ENCODE measurements at regions not wholly inside any gene's neighbourhood (a gene's known extent, or its start where the extent isn't known, plus 50 kb on each side); places are given as distances from the start of the nearest gene placed in this dataset.

GRCh38 chr9:13963005-13963653, 350.8 kb downstream of the NFIB start:
- H3K79me1 ChIP-seq (ENCODE audit: low read length), result no peaks in the 10 kb centered on the region
- no peak overlapping the region for H3K27ac ChIP-seq (ENCODE audit: low read depth, low read length)
- no peak overlapping the region for H2BK12ac ChIP-seq (ENCODE audit: low read length)
- H4K91ac ChIP-seq (ENCODE audit: low read depth, low read length), result no peak overlapping the region
- no CpG with 5 or more reads among the region's 3 CpGs for WGBS (ENCODE audit: extremely low coverage, insufficient coverage, insufficient read length)
- H3K23ac ChIP-seq (ENCODE audit: low read length), result no peak overlapping the region
- no peak overlapping the region for H3K4me2 ChIP-seq (ENCODE audit: low read length)
- H3K4me1 ChIP-seq (ENCODE audit: control insufficient read depth in 1 of 2, insufficient read depth in 2 of 2, low read length in 2 of 2), result no peaks in the 10 kb centered on the region
- H3K4ac ChIP-seq (ENCODE audit: low read depth, low read length), result no peak overlapping the region
- no peaks in the 10 kb centered on the region for H3K27me3 ChIP-seq (ENCODE audit: insufficient read depth, low read length)
- H2BK120ac ChIP-seq (ENCODE audit: insufficient read depth, low read length, poor library complexity), result no peak overlapping the region
- no peak overlapping the region for H3K18ac ChIP-seq (ENCODE audit: low read length)
- H4K12ac ChIP-seq (ENCODE audit: low read depth, low read length), result no peak overlapping the region
- H3K36me3 ChIP-seq (ENCODE audit: control insufficient read depth in 1 of 2, insufficient read depth in 2 of 2, low read length in 2 of 2), result no peaks in the 10 kb centered on the region
- no peaks in the 10 kb centered on the region for H3K79me2 ChIP-seq (ENCODE audit: control insufficient read depth, insufficient read depth, low read length, poor library complexity)
- no peak overlapping the region for H4K8ac ChIP-seq (ENCODE audit: low read depth, low read length)
- no peak overlapping the region for H2AFZ ChIP-seq (ENCODE audit: insufficient read depth, low read length, poor library complexity)
- no peak overlapping the region for H3K9ac ChIP-seq (ENCODE audit: low read length)
- no peak overlapping the region for H2BK5ac ChIP-seq (ENCODE audit: low read depth, low read length, poor library complexity)
- H2AK5ac ChIP-seq (ENCODE audit: low read length), result no peak overlapping the region
- peaks cover 1% of the 10 kb centered on the region for H3K9me3 ChIP-seq (ENCODE audit: insufficient read depth, low read depth, low read length)
- no peak overlapping the region for H3K14ac ChIP-seq (ENCODE audit: low read length)
- no peak overlapping the region for H3K4me3 ChIP-seq (ENCODE audit: low read depth, low read length)
- DNase-seq, result no peak

GRCh38 chr9:13962006-13962405, 351.9 kb downstream of the NFIB start:
- no peak overlapping the region for H2AFZ ChIP-seq (ENCODE audit: insufficient read depth, low read length, poor library complexity)
- H3K9ac ChIP-seq (ENCODE audit: low read length), result no peak overlapping the region
- no peak overlapping the region for H3K4ac ChIP-seq (ENCODE audit: low read depth, low read length)
- no peaks in the 10 kb centered on the region for H3K36me3 ChIP-seq (ENCODE audit: control insufficient read depth in 1 of 2, insufficient read depth in 2 of 2, low read length in 2 of 2)
- no peak for DNase-seq
- H2BK5ac ChIP-seq (ENCODE audit: low read depth, low read length, poor library complexity), result no peak overlapping the region
- H3K27ac ChIP-seq (ENCODE audit: low read depth, low read length), result no peak overlapping the region
- no peak overlapping the region for H2AK5ac ChIP-seq (ENCODE audit: low read length)
- H4K12ac ChIP-seq (ENCODE audit: low read depth, low read length), result no peak overlapping the region
- H3K9me3 ChIP-seq (ENCODE audit: insufficient read depth, low read depth, low read length), result peaks cover 1% of the 10 kb centered on the region
- no CpG with 5 or more reads among the region's 6 CpGs for WGBS (ENCODE audit: extremely low coverage, insufficient coverage, insufficient read length)
- no peak overlapping the region for H4K8ac ChIP-seq (ENCODE audit: low read depth, low read length)
- no peaks in the 10 kb centered on the region for H3K27me3 ChIP-seq (ENCODE audit: insufficient read depth, low read length)
- H3K23ac ChIP-seq (ENCODE audit: low read length), result no peak overlapping the region
- no peak overlapping the region for H2BK120ac ChIP-seq (ENCODE audit: insufficient read depth, low read length, poor library complexity)
- no peak overlapping the region for H3K4me2 ChIP-seq (ENCODE audit: low read length)
- H3K14ac ChIP-seq (ENCODE audit: low read length), result no peak overlapping the region
- H3K79me1 ChIP-seq (ENCODE audit: low read length), result no peaks in the 10 kb centered on the region
- no peaks in the 10 kb centered on the region for H3K79me2 ChIP-seq (ENCODE audit: control insufficient read depth, insufficient read depth, low read length, poor library complexity)
- H4K91ac ChIP-seq (ENCODE audit: low read depth, low read length), result no peak overlapping the region
- H3K4me1 ChIP-seq (ENCODE audit: control insufficient read depth in 1 of 2, insufficient read depth in 2 of 2, low read length in 2 of 2), result no peaks in the 10 kb centered on the region
- no peak overlapping the region for H3K18ac ChIP-seq (ENCODE audit: low read length)
- no peak overlapping the region for H3K4me3 ChIP-seq (ENCODE audit: low read depth, low read length)
- no peak overlapping the region for H2BK12ac ChIP-seq (ENCODE audit: low read length)

DNA sequence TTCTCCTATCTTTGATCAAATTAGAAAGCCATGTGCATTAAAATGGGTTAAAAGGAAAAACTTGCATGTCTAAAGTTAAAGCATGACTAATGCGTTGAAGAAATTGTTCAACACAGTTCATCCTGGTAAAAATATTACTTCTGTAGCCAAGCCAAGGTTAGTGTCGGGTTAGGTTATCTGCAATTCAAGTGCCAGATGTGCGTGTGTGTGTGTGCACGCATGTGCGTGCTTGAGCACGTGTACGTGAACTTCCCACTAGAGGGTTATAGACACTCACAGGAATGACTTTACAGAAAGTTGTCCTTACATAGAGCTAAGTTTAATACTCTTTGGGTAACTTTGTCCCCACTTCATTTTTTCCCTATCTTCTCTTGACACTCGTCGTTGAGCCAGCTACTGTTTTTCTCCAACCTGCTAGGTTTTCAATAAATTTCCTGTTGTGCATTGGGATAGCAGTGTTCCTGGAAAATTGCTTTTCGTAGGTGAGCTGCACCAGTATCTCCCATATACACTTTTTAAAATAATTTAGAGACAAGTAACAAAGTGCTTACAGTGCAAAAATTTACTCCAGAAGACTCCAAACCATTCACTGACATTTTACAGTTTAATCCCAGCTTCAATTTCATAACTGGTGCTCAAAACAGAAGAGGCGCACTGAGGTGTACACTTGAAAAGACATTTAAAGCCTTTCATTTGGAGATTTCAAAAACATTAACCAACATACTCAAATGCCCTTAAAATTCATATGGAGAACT, 353.8 kb downstream of the NFIB start:
- Histone ChIP-seq H3K4me2 (ENCODE audit: low read length) (no peak overlapping the region), H4K12ac (ENCODE audit: low read depth, low read length) (no peak overlapping the region), H3K4me1 (ENCODE audit: control insufficient read depth in 1 of 2, insufficient read depth in 2 of 2, low read length in 2 of 2) (no peaks in the 10 kb centered on the region), H2BK5ac (ENCODE audit: low read depth, low read length, poor library complexity) (no peak overlapping the region), H3K79me1 (ENCODE audit: low read length) (no peaks in the 10 kb centered on the region), H3K4ac (ENCODE audit: low read depth, low read length) (no peak overlapping the region), H3K27me3 (ENCODE audit: insufficient read depth, low read length) (no peaks in the 10 kb centered on the region), H2AFZ (ENCODE audit: insufficient read depth, low read length, poor library complexity) (no peak overlapping the region), H4K8ac (ENCODE audit: low read depth, low read length) (no peak overlapping the region), H3K36me3 (ENCODE audit: control insufficient read depth in 1 of 2, insufficient read depth in 2 of 2, low read length in 2 of 2) (no peaks in the 10 kb centered on the region), H3K79me2 (ENCODE audit: control insufficient read depth, insufficient read depth, low read length, poor library complexity) (no peaks in the 10 kb centered on the region), H3K14ac (ENCODE audit: low read length) (no peak overlapping the region), H2BK12ac (ENCODE audit: low read length) (no peak overlapping the region), H3K9me3 (ENCODE audit: insufficient read depth, low read depth, low read length) (peaks cover 1% of the 10 kb centered on the region), H3K23ac (ENCODE audit: low read length) (no peak overlapping the region), H3K4me3 (ENCODE audit: low read depth, low read length) (no peak overlapping the region), H3K27ac (ENCODE audit: low read depth, low read length) (no peak overlapping the region), H3K9ac (ENCODE audit: low read length) (no peak overlapping the region), H2AK5ac (ENCODE audit: low read length) (no peak overlapping the region), H4K91ac (ENCODE audit: low read depth, low read length) (no peak overlapping the region), H3K18ac (ENCODE audit: low read length) (no peak overlapping the region), H2BK120ac (ENCODE audit: insufficient read depth, low read length, poor library complexity) (no peak overlapping the region)
- no CpG with 5 or more reads among the region's 11 CpGs for WGBS (ENCODE audit: extremely low coverage, insufficient coverage, insufficient read length)
- DNase-seq, result no peak

- Histone ChIP-seq H3K9me3 (ENCODE audit: insufficient read depth, low read depth, low read length) (peaks cover 1% of the 10 kb centered on the region), H3K4me1 (ENCODE audit: control insufficient read depth in 1 of 2, insufficient read depth in 2 of 2, low read length in 2 of 2) (no peaks in the 10 kb centered on the region), H3K14ac (ENCODE audit: low read length) (no peak overlapping the region), H3K4me2 (ENCODE audit: low read length) (no peak overlapping the region), H3K18ac (ENCODE audit: low read length) (no peak overlapping the region), H3K79me2 (ENCODE audit: control insufficient read depth, insufficient read depth, low read length, poor library complexity) (no peaks in the 10 kb centered on the region), H3K4me3 (ENCODE audit: low read depth, low read length) (no peak overlapping the region), H3K27ac (ENCODE audit: low read depth, low read length) (no peak overlapping the region), H3K36me3 (ENCODE audit: control insufficient read depth in 1 of 2, insufficient read depth in 2 of 2, low read length in 2 of 2) (no peaks in the 10 kb centered on the region), H2BK5ac (ENCODE audit: low read depth, low read length, poor library complexity) (no peak overlapping the region), H2BK12ac (ENCODE audit: low read length) (no peak overlapping the region), H3K23ac (ENCODE audit: low read length) (no peak overlapping the region), H3K79me1 (ENCODE audit: low read length) (no peaks in the 10 kb centered on the region), H4K91ac (ENCODE audit: low read depth, low read length) (no peak overlapping the region), H2AFZ (ENCODE audit: insufficient read depth, low read length, poor library complexity) (no peak overlapping the region), H4K8ac (ENCODE audit: low read depth, low read length) (no peak overlapping the region), H3K9ac (ENCODE audit: low read length) (no peak overlapping the region), H2AK5ac (ENCODE audit: low read length) (no peak overlapping the region), H2BK120ac (ENCODE audit: insufficient read depth, low read length, poor library complexity) (no peak overlapping the region), H4K12ac (ENCODE audit: low read depth, low read length) (no peak overlapping the region), H3K27me3 (ENCODE audit: insufficient read depth, low read length) (no peaks in the 10 kb centered on the region), H3K4ac (ENCODE audit: low read depth, low read length) (no peak overlapping the region)
- DNase-seq, result no peak
- no CpG with 5 or more reads among the region's 1 CpG for WGBS (ENCODE audit: extremely low coverage, insufficient coverage, insufficient read length)
These were observed 355.3 kb downstream of the NFIB start for GRCh38 chr9:13958672-13959071.
